CD14-positive monocyte (primary cell): ENCODE measurements at regions not wholly inside any gene's neighbourhood (a gene's known extent, or its start where the extent isn't known, plus 50 kb on each side); places are given as distances from the start of the nearest gene placed in this dataset.

Experiments
- DNase-seq, 3 donors: peaks; one replicate each; pipeline ENCODE4 v3.0.0-alpha.2; 2011 to 2022
- H2AFZ ChIP-seq: 2 replicates; pipeline ENCODE4 v1.6.0; 2012; ENCODE audit warnings: mild to moderate bottlenecking, low read depth, low read length, inconsistent platforms; ENCODE audit not compliant: insufficient read depth, poor library complexity, severe bottlenecking
- H3K27ac ChIP-seq, 2 donors: 1 replicate in 1 of 2; 2 replicates in 1 of 2; pipeline ENCODE4 v1.5.1; 2012 to 2013; ENCODE audit warnings: low read length in 2 of 2, control low read depth in 1 of 2, inconsistent platforms in 1 of 2, low read depth in 1 of 2, mild to moderate bottlenecking in 1 of 2
- H3K27me3 ChIP-seq, 2 donors: one replicate each; pipeline versions ENCODE4 v1.6.0 to v1.6.1; 2011 to 2013; ENCODE audit warnings: low read length in 2 of 2; ENCODE audit not compliant: control insufficient read depth in 2 of 2, insufficient read depth in 2 of 2
- H3K36me3 ChIP-seq, 2 donors: replicated peaks in 1 of 2; 1 replicate in 1 of 2; 2 replicates in 1 of 2; pipeline versions ENCODE4 v1.5.1 to v1.6.1; 2012 to 2013; ENCODE audit warnings: low read length in 2 of 2, control low read depth in 1 of 2, inconsistent platforms in 1 of 2, mild to moderate bottlenecking in 1 of 2; ENCODE audit not compliant: insufficient read depth in 2 of 2, control insufficient read depth in 1 of 2
- H3K4me1 ChIP-seq, 2 donors: 1 replicate in 1 of 2; 2 replicates in 1 of 2; pipeline versions ENCODE4 v1.5.1 to v1.6.1; 2012 to 2013; ENCODE audit warnings: low read length in 2 of 2, control low read depth in 1 of 2, inconsistent platforms in 1 of 2, mild to moderate bottlenecking in 1 of 2, moderate library complexity in 1 of 2; ENCODE audit not compliant: insufficient read depth in 2 of 2, control insufficient read depth in 1 of 2
- H3K4me2 ChIP-seq: replicated peaks from 2 replicates; pipeline ENCODE3; 2012; ENCODE audit warnings: low read length, moderate library complexity, mild to moderate bottlenecking; ENCODE audit not compliant: poor library complexity, severe bottlenecking; ENCODE audit errors: extremely low read depth
- H3K4me3 ChIP-seq, 3 experiments: fragments of 200-600 bp in 1 of 3; sonication (generic) in 1 of 3; replicated peaks in 1 of 3; 1 replicate in 2 of 3; 2 replicates in 1 of 3; pipeline ENCODE4 v1.5.1; 2011 to 2013; ENCODE audit warnings: low read length in 3 of 3, mild to moderate bottlenecking in 3 of 3, control low read depth in 2 of 3, low read depth in 2 of 3, inconsistent platforms in 1 of 3, moderate library complexity in 1 of 3
- H3K79me2 ChIP-seq: 2 replicates; pipeline ENCODE4 v1.6.0; 2012; ENCODE audit warnings: mild to moderate bottlenecking, control low read depth, inconsistent platforms, low read length, moderate library complexity; ENCODE audit not compliant: insufficient read depth
- H3K9ac ChIP-seq: 2 replicates; pipeline ENCODE4 v1.6.0; 2017; ENCODE audit warnings: low read length, mild to moderate bottlenecking; ENCODE audit not compliant: insufficient read depth, poor library complexity, severe bottlenecking
- H3K9me3 ChIP-seq, 2 donors: replicated peaks in 1 of 2; 1 replicate in 1 of 2; 2 replicates in 1 of 2; pipeline versions ENCODE4 v1.5.1 to v1.6.1; 2012 to 2013; ENCODE audit warnings: low read length in 2 of 2, control low read depth in 1 of 2; ENCODE audit not compliant: control insufficient read depth in 1 of 2, insufficient read depth in 1 of 2
- H4K20me1 ChIP-seq: 2 replicates; pipeline ENCODE4 v1.6.0; 2012; ENCODE audit warnings: mild to moderate bottlenecking, low read length, control low read depth, moderate library complexity; ENCODE audit not compliant: insufficient read depth
- H3K27ac Mint-ChIP-seq, 7 donors: one replicate each; pipeline ENCODE4 v1.8.0; 2020; ENCODE audit warnings: mild to moderate bottlenecking in 7 of 7, mixed read lengths in 7 of 7, moderate library complexity in 6 of 7, inconsistent platforms in 2 of 7
- H3K27me3 Mint-ChIP-seq, 3 donors: one replicate each; pipeline ENCODE4 v1.8.0; 2021 to 2022; ENCODE audit warnings: low read depth in 3 of 3, mild to moderate bottlenecking in 3 of 3, mixed read lengths in 3 of 3, moderate library complexity in 3 of 3, inconsistent platforms in 1 of 3
- H3K36me3 Mint-ChIP-seq, 2 donors: one replicate each; pipeline ENCODE4 v1.8.0; 2020; ENCODE audit warnings: mixed read lengths in 2 of 2, inconsistent platforms in 1 of 2, mild to moderate bottlenecking in 1 of 2
- H3K4me1 Mint-ChIP-seq: one replicate; pipeline ENCODE4 v1.8.0; 2020; ENCODE audit warnings: mild to moderate bottlenecking, mixed read lengths
- H3K4me3 Mint-ChIP-seq, 2 donors: one replicate each; pipeline ENCODE4 v1.8.0; 2020; ENCODE audit warnings: mild to moderate bottlenecking in 2 of 2, mixed read lengths in 2 of 2, moderate library complexity in 1 of 2
- H3K9me3 Mint-ChIP-seq, 7 donors: one replicate each; pipeline ENCODE4 v1.8.0; 2020 to 2022; ENCODE audit warnings: mixed read lengths in 7 of 7, mild to moderate bottlenecking in 6 of 7, moderate library complexity in 6 of 7, inconsistent platforms in 2 of 7
- CTCF ChIP-seq: fragments of 200-600 bp; IDR thresholded peaks from one replicate; pipeline ENCODE4 v1.8.0; 2022; ENCODE audit warnings: antibody characterized with exemption, mild to moderate bottlenecking
- WGBS: methylation state at CpG from one replicate; pipeline ENCODE4 v1.1.5; 2013; ENCODE audit warnings: missing lambda C conversion rate; ENCODE audit not compliant: insufficient coverage; 5-methylcytosine and 5-hydroxymethylcytosine counted together
- intact Hi-C, 2 donors: fragments of 100-400 bp; cut with micrococcal nuclease; formaldehyde crosslinking; loops; one replicate each; pipeline versions ENCODE4 v1.15.0 to v1.15.1; 2023

DNA sequence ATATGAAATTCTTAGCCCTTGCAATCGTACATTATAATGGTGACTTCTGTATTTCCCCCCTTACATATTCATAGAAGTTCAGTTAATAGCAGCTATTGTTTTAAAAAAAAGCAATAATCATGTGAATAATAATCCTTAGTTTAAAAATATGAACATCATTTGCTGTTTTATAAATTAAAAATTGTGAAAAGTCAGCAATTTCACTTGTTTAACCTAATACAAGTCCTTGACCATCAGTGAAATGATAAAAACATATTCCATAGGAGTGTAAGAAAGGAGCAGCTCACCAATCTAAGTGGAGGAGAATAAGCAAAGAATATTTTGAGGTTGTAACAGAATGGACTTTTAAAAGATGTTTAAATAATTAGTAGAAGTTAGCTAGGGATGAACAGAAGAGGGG is 650.2 kb downstream of the SUCLG1 start:
- Histone ChIP-seq H3K9me3 (peaks cover 3 to 8% of the 10 kb centered on the region in 2 donors), H3K4me1 (no peaks in the 10 kb centered on the region), H3K4me2 (no peak overlapping the region), H3K27ac (no peak overlapping the region), H4K20me1 (no peaks in the 10 kb centered on the region), H2AFZ (no peak overlapping the region), H3K4me3 (no peak overlapping the region), H3K9ac (no peak overlapping the region), H3K27me3 (no peaks in the 10 kb centered on the region), H3K36me3 (no peaks in the 10 kb centered on the region), H3K79me2 (no peaks in the 10 kb centered on the region)
- H3K27me3 Mint-ChIP-seq, result peaks cover 0 to 2% (median 0%) of the 10 kb centered on the region in 3 donors
- no peak for DNase-seq
- H3K4me1 Mint-ChIP-seq, result no peaks in the 10 kb centered on the region
- no CpG with 5 or more reads among the region's 1 CpG for WGBS
- H3K9me3 Mint-ChIP-seq, result peaks cover 0 to 10% (median 0%) of the 10 kb centered on the region in 7 donors
- no peak for TF ChIP-seq CTCF
- no peak overlapping the region for H3K27ac Mint-ChIP-seq
- no peak overlapping the region for H3K4me3 Mint-ChIP-seq
- intact Hi-C loops, result no loop called here
- H3K36me3 Mint-ChIP-seq, result no peaks in the 10 kb centered on the region

DNA sequence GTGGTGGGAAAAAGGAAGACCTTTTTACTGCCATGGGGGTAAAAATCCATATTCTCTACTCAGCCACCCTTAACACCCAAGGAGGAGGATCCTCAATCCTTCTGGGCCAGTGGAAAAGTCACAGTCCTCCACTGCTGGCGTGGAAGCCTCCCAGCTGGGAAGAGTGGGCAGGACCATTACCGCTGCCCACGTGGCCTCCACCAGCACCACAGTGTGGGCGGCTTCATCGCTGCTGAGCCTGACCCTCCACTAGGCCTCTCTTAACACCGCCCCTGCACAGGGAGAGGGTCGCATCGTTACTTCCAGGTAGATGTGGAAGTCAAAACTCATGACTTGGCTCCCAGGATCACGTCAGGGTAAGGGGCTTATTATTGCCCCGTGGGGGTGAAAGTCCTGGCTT is 656.5 kb downstream of the SUCLG1 start:
- Mint-ChIP-seq H3K27me3 (no peaks in the 10 kb centered on the region), H3K9me3 (peaks cover 0 to 10% (median 2%) of the 10 kb centered on the region in 7 donors), H3K27ac (peak overlapping the region in 1 of 7 donors; percentile 13), H3K36me3 (no peaks in the 10 kb centered on the region), H3K4me1 (no peaks in the 10 kb centered on the region), H3K4me3 (no peak overlapping the region)
- H3K4me1 ChIP-seq, result no peaks in the 10 kb centered on the region
- H2AFZ ChIP-seq, result no peak overlapping the region
- 84% methylated on average over 8 of the region's 10 CpGs for WGBS
- H3K27ac ChIP-seq, result no peak overlapping the region
- no peak for TF ChIP-seq CTCF
- no peak overlapping the region for H3K4me3 ChIP-seq
- no peaks in the 10 kb centered on the region for H3K79me2 ChIP-seq
- DNase-seq, result no peak
- intact Hi-C loops, result no loop called here
- H3K27me3 ChIP-seq, result no peaks in the 10 kb centered on the region
- peaks cover 3 to 11% of the 10 kb centered on the region in 2 donors for H3K9me3 ChIP-seq
- H3K36me3 ChIP-seq, result no peaks in the 10 kb centered on the region
- H4K20me1 ChIP-seq, result no peaks in the 10 kb centered on the region
- H3K4me2 ChIP-seq, result no peak overlapping the region
- H3K9ac ChIP-seq, result no peak overlapping the region
